ENCODE measurements at regions not wholly inside any gene's neighbourhood (a gene's known extent, or its start where the extent isn't known, plus 50 kb on each side); places are given as distances from the start of the nearest gene placed in this dataset.

DNA sequence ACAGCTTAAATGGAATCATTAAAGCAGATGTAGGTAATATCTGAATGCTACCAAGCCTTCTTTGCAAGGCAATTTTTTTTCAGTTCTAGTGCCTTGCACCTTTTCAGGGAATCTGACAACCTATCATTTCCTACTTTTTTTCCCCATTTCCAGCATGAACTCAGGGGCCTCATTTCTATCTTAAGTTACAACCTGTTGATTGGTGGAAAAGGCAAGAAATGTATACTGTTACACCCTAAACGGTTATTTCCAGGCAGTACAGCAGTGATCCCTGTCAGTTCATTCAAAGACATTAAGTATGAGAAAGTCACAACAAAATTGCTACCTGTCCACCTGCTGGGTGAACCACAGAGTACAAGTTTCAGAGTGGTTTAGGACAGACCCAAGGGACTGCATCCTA lies 171.2 kb upstream of the PIK3C3 start:
- Histone ChIP-seq H3K4me1 (no peaks in the 10 kb centered on the region), H3K36me3 (no peaks in the 10 kb centered on the region), H3K9me3 (no peaks in the 10 kb centered on the region), H3K27ac (no peak overlapping the region), H3K27me3 (ENCODE audit: low read depth) (no peaks in the 10 kb centered on the region), H3K4me3 (no peak overlapping the region)
- TF ChIP-seq, protein P1, sequence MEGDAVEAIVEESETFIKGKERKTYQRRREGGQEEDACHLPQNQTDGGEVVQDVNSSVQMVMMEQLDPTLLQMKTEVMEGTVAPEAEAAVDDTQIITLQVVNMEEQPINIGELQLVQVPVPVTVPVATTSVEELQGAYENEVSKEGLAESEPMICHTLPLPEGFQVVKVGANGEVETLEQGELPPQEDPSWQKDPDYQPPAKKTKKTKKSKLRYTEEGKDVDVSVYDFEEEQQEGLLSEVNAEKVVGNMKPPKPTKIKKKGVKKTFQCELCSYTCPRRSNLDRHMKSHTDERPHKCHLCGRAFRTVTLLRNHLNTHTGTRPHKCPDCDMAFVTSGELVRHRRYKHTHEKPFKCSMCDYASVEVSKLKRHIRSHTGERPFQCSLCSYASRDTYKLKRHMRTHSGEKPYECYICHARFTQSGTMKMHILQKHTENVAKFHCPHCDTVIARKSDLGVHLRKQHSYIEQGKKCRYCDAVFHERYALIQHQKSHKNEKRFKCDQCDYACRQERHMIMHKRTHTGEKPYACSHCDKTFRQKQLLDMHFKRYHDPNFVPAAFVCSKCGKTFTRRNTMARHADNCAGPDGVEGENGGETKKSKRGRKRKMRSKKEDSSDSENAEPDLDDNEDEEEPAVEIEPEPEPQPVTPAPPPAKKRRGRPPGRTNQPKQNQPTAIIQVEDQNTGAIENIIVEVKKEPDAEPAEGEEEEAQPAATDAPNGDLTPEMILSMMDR (IDR thresholded peaks at IDR 0.05), result no peak
- ATAC-seq (no peak), DNase-seq (no peak)
- intact Hi-C loops (cut with DNase I), result no loop called here

DNA sequence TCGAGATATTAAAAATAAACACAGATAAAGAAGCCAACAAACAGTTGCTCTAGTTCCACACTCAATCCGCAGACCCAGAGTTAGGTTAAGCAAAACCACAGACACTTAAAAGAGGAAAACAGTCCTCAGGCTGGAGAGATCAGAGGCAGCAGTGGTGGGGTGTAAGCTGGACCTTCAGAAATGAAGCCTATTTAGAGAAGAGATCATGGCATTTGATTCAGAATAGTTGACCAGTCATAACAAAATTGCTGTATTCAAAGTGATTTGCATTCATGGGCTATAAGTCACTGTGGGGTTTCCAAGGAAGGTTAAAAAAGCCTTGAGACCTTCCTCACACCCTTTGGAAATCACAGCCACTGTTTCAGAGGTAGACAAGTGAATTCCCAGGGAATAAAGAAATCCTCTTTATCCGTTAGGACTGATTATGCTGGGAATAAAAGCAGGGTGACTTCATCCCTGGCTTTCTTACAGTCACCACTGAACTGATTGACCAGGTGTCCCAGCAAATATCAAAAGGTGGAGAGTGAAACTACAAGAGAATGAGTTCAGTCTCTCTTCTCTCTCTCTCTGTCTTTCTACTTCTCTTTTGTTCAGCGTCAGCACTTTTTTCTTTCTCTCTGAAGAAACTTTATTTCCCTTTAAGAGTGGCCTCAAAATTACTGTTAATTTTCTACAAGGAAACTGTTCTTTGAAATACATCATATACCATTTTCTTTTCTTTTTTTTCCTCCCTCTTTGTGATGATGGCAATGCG lies 171.8 kb upstream of the PIK3C3 start:
- no peaks in the 10 kb centered on the region for H3K36me3 ChIP-seq
- ATAC-seq (no peak), DNase-seq (no peak)
- TF ChIP-seq, protein P1 (IDR thresholded peaks at IDR 0.05), result no peak
- no peaks in the 10 kb centered on the region for H3K4me1 ChIP-seq
- no peaks in the 10 kb centered on the region for H3K9me3 ChIP-seq
- intact Hi-C loops (cut with DNase I), result no loop called here
- no peaks in the 10 kb centered on the region for H3K27me3 ChIP-seq (ENCODE audit: low read depth)
- no peak overlapping the region for H3K4me3 ChIP-seq
- no peak overlapping the region for H3K27ac ChIP-seq

DNA sequence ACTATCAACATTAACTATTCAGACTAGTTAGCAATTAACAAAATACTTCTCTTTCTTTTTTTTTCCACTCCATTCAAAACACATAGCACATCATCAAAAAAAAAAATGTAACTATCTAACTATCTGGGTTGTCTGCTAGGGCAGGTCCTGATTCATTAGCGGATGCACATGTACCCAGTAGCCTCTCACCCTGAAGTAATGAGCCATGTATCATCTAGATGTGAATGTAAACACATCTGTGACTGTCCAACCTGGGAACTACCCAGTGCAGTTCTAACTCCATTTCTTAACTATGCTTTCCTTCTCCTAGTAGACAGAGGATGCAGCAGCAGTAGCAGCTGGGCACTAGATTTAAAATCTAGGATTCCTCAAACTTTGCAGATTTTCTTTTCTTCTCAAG lies 183.1 kb upstream of the PIK3C3 start:
- Histone ChIP-seq H3K27ac (no peak overlapping the region), H3K4me3 (no peak overlapping the region), H3K36me3 (no peaks in the 10 kb centered on the region), H3K4me1 (no peaks in the 10 kb centered on the region), H3K27me3 (ENCODE audit: low read depth) (no peaks in the 10 kb centered on the region), H3K9me3 (no peaks in the 10 kb centered on the region)
- DNase-seq (no peak), ATAC-seq (no peak)
- TF ChIP-seq, protein P1 (IDR thresholded peaks at IDR 0.05), result no peak
- intact Hi-C loops (cut with DNase I), result no loop called here

DNA sequence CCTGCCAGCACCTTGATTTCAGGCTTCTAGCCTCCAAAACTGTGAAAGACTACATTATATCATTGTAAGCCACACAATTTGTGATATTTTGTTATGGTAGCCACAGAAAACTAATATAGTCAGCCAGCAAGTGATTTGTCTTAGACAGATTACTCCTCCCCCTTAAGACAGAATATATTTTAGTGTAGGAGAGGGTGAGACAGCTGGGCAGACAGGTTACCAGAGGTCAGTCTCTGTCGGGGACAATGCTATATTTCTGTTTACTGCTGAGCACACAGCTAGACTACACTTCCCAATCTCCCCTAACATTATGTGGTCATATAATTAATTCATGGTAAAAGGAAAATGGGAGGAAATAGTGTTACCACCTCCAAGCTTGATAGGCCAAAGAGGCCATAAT lies 185.8 kb upstream of the PIK3C3 start:
- Histone ChIP-seq H3K36me3 (no peaks in the 10 kb centered on the region), H3K9me3 (no peaks in the 10 kb centered on the region), H3K27me3 (ENCODE audit: low read depth) (no peaks in the 10 kb centered on the region), H3K4me1 (no peaks in the 10 kb centered on the region), H3K4me3 (no peak overlapping the region), H3K27ac (no peak overlapping the region)
- DNase-seq, result no peak
- intact Hi-C loops (cut with DNase I), result no loop called here
- TF ChIP-seq, protein P1 (IDR thresholded peaks at IDR 0.05), result no peak
- ATAC-seq, result no peak

DNA sequence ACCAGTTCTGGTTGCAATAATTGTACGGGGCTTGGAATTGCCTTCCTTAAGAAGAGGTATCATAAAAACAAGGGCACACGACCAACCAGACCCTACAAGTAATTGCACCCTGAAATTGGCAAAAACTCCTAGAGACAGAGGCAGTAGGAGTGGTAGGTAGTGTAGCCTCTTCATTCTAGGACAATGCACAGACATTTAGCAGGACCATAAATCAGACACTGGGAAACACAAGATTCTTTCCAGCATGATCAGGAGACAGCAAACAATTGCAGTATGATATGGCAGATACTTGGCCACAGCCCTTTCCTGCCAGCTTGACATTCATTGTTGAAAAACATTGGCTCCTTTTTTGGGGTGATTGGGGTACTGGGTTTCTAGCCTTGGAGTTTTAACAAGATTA lies 186.6 kb upstream of the PIK3C3 start:
- Histone ChIP-seq H3K9me3 (no peaks in the 10 kb centered on the region), H3K4me1 (no peaks in the 10 kb centered on the region), H3K4me3 (no peak overlapping the region), H3K27ac (no peak overlapping the region), H3K36me3 (no peaks in the 10 kb centered on the region), H3K27me3 (ENCODE audit: low read depth) (no peaks in the 10 kb centered on the region)
- intact Hi-C loops (cut with DNase I), result no loop called here
- TF ChIP-seq, protein P1 (IDR thresholded peaks at IDR 0.05), result no peak
- DNase-seq (no peak), ATAC-seq (no peak)
